ENCODE measurements at regions not wholly inside any gene's neighbourhood (a gene's known extent, or its start where the extent isn't known, plus 50 kb on each side); places are given as distances from the start of the nearest gene placed in this dataset.
A peak's percentile ranks its signal among the peaks of the same experiment; 100 is the strongest.
"Not testable (repeated sequence)": the region's sequence is repeated elsewhere in the genome, so short reads cannot be mapped to it uniquely, and the experiment has no call there.

GRCh38 chr5:57960569-57960968 lies 478.0 kb upstream of the ACTBL2 start:
- no peak for DNase-seq (ENCODE audit: low read depth, low spot score)

- peak; percentile 20 for DNase-seq (ENCODE audit: low read depth, low spot score)
These were observed 474.0 kb upstream of the ACTBL2 start for GRCh38 chr5:57956636-57957035.

GRCh38 chr5:57955511-57955910 lies 472.9 kb upstream of the ACTBL2 start:
- peak; percentile 2 for DNase-seq (ENCODE audit: low read depth, low spot score)

- DNase-seq (ENCODE audit: low read depth, low spot score), result no peak
These were observed 471.2 kb upstream of the ACTBL2 start for GRCh38 chr5:57953792-57954191.

- DNase-seq (ENCODE audit: low read depth, low spot score), result no peak
These were observed 468.1 kb upstream of the ACTBL2 start for GRCh38 chr5:57950616-57951228.

- DNase-seq (ENCODE audit: low read depth, low spot score), result no peak
These were observed 465.5 kb upstream of the ACTBL2 start for GRCh38 chr5:57948091-57948490.

GRCh38 chr5:57947181-57947580 lies 464.6 kb upstream of the ACTBL2 start:
- no peak for DNase-seq (ENCODE audit: low read depth, low spot score)

GRCh38 chr5:57940879-57941278 lies 458.3 kb upstream of the ACTBL2 start:
- DNase-seq (ENCODE audit: low read depth, low spot score), result no peak

- no peak for DNase-seq (ENCODE audit: low read depth, low spot score)
These were observed 457.6 kb upstream of the ACTBL2 start for GRCh38 chr5:57940236-57940635.

GRCh38 chr5:57939771-57940170 lies 457.2 kb upstream of the ACTBL2 start:
- DNase-seq (ENCODE audit: low read depth, low spot score), result no peak

GRCh38 chr5:57939335-57939734 lies 456.7 kb upstream of the ACTBL2 start:
- DNase-seq (ENCODE audit: low read depth, low spot score), result no peak

GRCh38 chr5:57938174-57938557 lies 455.6 kb upstream of the ACTBL2 start:
- no peak for DNase-seq (ENCODE audit: low read depth, low spot score)

GRCh38 chr5:57937501-57938173 lies 455.0 kb upstream of the ACTBL2 start:
- no peak for DNase-seq (ENCODE audit: low read depth, low spot score)

- DNase-seq (ENCODE audit: low read depth, low spot score), result no peak
These were observed 454.4 kb upstream of the ACTBL2 start for GRCh38 chr5:57937025-57937424.

GRCh38 chr5:57932761-57933160 lies 450.1 kb upstream of the ACTBL2 start:
- no peak for DNase-seq (ENCODE audit: low read depth, low spot score)

GRCh38 chr5:57931807-57932206 lies 449.2 kb upstream of the ACTBL2 start:
- DNase-seq (ENCODE audit: low read depth, low spot score), result no peak

- no peak for DNase-seq (ENCODE audit: low read depth, low spot score)
These were observed 448.7 kb upstream of the ACTBL2 start for GRCh38 chr5:57931352-57931751.

GRCh38 chr5:57929271-57929670 lies 446.7 kb upstream of the ACTBL2 start:
- DNase-seq (ENCODE audit: low read depth, low spot score), result no peak

- DNase-seq (ENCODE audit: low read depth, low spot score), result not testable (repeated sequence)
These were observed 440.5 kb upstream of the ACTBL2 start for GRCh38 chr5:57923094-57923493.

- DNase-seq (ENCODE audit: low read depth, low spot score), result no peak
These were observed 434.4 kb upstream of the ACTBL2 start for GRCh38 chr5:57917004-57917403.

- no peak for DNase-seq (ENCODE audit: low read depth, low spot score)
These were observed 432.9 kb upstream of the ACTBL2 start for GRCh38 chr5:57915536-57915935.

- peak; percentile 22 for DNase-seq (ENCODE audit: low read depth, low spot score)
These were observed 428.8 kb upstream of the ACTBL2 start for GRCh38 chr5:57911438-57911837.

- DNase-seq (ENCODE audit: low read depth, low spot score), result no peak
These were observed 424.1 kb upstream of the ACTBL2 start for GRCh38 chr5:57906671-57907070.

Measured in pulmonary artery endothelial cell (primary cell).